HG03520 (cell line): ENCODE measurements at regions not wholly inside any gene's neighbourhood (a gene's known extent, or its start where the extent isn't known, plus 50 kb on each side); places are given as distances from the start of the nearest gene placed in this dataset.

Experiments
- ATAC-seq: cut with Tn5 transposase; IDR thresholded peaks from one replicate; pipeline ENCODE4 v1.9.1; 2021; ENCODE audit warnings: mild to moderate bottlenecking, moderate library complexity; ENCODE audit not compliant: unreplicated experiment

DNA sequence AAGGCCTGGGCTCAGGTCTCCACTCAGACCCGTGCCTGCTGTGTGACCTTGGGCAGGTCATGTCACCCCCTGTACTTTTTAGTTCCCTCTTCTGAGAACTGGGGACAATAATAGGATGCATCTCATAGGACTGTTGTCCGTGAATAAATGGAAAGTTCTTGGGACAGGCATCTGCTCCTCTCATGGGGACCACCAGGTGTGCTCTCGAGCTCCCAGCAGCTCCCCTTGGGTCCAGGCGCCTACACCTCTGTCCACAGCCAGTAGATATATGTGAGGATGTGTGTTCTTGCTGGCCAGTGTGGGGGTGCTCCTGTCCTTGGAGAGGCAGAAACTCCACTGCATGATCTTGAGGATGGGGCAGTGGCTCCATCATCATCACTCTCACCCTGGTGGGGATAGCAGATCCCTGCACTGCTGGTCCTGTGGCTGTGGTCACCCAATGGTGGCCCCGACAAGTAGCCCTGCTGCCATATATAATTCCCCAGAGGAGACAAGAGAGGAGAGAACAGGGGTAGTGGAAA lies 257.6 kb upstream of the TLE3 start:
- ATAC-seq = no peak

DNA sequence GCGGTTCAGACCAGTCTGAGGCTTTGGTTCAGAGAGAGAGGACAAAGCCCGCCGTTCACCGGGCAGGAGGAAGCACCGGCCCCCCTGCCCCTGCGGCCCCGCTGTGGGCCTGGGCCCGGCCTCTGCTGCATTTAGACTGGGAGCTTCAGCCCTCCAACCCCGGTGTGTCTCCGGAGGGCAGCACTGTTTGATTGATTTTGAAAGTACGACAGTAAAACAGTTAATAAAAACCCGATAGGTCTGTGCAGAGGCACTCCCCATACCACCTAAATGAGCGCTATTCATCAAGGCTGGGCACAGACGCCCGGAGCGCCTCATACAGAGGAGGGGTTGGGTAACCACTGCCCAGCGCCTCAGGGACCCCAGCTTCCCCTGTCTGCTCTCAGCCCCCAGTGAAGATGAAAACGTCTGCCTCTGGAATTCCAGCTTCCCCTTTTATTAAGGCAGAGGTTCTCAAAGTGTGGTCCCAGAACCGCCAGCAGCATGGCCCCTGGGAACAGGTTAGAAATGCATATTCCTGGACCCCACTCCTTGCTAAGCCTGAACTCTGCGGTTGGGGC lies 256.7 kb upstream of the TLE3 start:
- no peak for ATAC-seq

DNA sequence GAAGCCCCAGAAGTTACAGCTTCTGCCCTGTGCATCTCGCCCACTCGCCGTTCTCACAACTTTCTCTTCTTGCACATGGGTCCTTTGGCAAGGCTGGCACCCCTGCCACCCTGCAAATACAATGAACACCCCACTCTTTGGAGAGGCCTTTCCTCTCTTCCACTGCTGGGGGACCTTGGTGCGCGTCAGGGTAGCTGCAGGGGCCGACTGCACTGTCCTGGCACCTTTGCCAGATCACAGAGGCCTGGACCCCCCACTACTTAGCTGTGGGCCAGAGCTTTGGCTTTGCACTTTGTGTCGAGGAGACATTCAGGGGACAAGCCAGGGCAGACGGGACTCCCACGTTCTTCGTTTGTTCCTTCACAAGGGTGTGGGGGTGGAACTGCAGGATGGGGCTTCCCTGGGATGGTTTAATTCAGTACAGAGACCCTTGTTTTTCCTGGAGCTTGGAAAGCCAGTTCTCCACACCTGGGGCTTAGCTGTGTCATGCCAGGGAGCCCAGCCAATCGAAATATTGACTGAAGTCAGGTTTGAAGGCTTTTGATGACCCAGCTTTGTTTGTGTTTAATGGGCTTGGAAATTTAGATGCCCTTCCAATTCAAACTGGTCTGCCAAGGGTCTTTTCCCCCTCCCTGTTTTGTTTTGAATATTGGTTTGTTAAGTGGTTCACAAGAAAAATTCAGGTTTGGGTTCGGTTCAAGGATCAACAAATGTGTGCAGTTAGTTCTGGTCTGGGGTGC lies 256.1 kb upstream of the TLE3 start:
- no peak for ATAC-seq

DNA sequence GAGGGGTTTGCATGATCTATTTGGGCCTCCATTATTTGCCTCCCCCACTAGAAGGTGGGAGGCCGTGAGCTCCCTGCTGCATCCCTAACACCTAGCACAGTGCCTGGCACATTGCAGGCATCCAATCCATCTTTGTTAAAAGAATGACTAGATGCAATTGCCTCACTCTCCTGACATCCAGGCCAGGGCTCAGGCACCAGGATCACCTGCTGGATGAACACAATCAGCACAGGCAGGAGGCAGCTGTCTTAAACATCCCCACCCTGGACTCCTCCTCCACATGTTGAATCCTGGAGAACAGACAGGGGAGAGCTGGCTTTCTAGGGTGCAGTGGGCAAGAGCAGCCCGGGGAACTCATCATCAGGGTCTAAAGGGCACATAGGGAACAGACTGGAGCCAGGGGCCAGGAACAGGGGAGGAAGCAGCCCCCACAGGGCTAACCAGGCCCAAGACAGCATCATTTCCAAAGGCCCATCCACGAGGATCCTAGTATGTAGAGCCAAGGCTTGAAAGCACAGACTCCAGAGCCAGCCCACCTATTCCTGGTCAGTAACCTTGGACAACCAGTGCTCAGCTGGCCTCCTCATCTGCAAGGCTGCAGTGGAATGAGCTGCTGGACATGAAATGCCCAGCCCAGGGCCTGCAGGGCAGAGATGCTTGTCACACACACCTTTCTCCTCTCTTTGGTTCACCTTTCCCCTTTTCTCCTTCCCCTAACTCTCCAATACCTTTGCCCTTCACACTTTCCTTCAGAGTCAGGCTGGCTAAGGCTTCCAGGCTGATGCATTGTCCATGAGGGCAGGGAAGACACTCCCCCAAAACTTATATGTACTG lies 254.4 kb upstream of the TLE3 start:
- ATAC-seq = no peak

DNA sequence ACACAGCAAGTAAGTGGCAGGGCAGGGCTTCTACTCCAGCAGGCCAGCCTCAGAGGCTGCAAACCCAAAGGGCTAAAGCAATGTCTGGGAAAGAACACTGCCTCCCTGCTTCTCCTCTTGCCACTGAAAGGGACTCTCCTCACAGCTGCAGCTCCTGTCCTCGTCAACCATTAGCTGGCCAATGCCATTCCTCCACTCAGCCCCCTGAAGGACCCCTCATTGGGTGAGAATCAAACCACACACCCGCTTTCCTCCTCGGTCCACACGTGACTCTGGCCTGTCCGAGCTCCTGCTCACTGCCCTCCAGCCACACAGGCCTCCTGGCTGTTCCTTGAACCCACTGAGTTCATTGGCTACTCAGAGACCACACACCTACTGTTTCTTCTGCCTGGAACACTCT lies 253.7 kb upstream of the TLE3 start:
- ATAC-seq = no peak

DNA sequence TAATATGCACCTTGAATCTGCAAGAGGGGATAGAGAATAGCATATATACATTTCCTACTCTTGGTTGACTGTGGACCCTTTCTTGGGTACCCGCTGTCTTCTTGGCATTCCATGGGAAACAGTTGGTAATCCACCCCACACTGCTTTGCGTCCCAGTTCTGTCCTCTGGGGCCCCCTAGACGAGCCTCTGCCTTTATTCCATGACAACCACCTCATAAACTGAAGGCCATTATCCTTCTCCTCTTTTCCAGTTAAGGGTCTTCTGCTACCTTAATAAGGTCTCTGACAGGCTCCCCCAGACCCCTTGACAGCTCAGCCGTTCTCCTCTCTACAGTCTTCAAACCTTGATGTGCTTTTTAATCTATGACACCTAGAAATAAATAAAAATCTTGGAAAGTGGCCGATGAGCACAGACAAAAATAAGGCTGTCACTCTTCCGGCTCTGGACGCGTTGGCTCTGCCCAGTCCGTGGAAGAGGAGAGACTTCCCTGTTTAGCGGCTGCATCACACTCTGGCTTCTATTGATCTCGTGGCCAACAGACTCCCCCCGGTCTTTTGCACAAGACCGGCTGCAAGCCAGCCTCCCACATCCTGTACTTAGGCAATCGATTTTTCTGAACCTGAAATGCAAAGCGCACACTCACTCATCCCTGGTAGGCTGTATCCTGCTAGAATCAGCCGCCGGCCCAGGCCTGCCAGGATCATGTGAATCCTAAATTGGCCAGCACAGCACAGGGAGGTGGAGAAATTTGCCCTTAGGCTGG lies 251.0 kb upstream of the TLE3 start:
- ATAC-seq = no peak

DNA sequence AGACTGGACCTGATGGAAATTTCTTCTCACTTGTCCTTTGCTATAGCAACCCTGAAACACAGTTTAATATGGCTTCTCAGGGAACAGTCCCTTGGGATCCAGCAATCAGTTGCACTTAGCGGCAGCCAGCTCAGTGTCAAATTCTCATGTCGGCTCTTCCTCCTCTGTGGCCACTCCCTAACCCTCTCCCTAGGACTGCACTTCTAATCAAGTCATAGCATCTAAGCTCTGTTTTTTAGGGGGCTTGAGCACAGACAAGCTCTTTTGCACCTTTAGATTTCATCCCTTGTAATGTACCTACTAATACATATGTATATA lies 250.5 kb upstream of the TLE3 start:
- no peak for ATAC-seq

DNA sequence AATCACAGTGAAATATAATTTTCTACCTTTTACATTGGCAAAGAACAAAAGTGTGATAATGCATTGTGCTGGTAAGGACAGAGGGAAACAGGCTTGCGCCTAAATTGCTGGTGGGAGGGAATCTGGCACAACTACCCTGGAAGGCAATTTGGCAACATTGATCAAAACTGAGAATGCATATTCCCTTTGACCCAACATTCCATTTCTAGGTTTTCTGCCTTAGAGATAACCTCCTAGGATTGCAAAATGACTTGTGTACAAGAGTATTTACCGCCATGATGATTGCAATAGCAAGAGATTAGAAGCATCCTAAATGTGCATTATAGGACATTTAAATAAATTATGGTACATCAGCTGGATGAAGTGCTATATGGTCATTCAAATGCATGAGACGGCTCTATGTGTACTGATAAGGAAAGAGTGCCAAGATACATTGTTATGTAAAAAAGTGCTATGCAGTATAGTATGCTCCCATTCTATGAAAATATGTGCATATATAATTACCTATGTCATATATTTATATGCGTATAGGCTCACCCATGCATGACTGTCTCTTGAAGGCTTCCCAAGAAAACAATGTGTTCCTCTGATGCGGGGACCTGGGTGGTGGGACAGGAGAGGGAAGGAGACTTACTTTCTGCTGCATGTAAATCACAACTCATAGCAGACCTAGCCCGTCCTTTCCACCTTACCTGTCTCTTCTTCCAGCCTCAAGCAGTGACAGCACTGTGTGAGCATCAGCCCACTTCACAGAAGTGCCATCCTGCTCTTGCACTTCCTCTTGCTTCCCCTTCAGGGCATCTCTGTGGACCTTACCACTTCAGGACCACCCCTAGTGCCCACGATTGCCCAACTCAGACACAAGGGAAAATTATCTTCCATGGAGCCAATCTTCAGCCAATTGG lies 249.9 kb upstream of the TLE3 start:
- no peak for ATAC-seq

DNA sequence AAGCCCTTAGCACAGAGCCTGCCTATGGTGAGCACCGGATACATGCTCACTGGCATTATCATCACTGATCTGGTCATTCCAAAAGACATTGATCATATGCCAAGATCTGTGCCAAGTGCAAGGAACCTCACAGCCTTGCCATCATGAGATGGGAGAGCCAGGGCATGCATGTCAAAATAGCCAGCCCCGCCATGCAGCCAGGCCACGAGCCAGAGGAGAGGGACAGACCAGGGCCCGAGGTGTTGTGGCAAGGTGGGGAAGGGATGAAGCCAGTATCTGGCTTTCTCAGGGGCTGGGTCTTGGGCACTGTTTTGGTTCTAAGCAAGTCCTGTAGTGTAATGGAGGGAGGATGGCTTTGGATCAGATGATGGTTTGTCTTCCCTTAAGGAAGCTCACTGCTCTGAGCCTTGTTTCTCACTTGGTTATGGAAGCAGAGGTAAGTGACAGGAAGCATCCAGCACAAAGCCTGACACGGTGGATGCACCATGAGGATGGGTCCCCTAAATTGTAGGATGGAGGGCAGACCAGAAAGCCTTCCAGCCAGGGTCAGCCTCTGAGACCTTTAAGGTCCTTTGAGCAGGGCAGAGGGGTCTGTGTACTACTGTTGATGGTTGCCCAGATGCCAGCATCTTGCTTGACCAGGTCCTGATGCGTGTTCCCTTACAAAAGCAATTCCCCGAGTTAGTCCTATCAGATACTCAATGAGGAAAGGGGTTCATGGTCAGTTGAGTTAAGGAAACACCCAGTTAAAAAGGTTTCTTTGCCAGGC lies 247.7 kb upstream of the TLE3 start:
- no peak for ATAC-seq

DNA sequence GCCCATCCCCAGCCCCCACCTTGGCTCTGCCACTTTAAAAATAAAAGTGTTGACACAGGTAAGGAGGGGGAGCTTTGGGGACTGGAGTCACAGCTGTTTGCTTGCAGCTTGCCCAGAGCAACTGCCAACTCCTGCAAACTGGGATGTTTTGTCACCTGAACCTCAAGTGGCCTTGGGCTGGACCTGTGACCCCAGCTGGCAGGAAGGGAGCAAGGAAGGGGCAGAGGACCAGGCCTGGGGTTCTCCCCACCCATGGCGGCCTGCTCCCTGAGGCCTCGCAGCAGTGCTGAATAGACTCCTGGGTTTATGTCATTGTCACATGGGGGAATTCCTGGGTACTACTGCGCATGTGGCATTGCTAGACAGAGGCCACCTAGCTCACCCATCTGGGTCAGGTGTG lies 246.9 kb upstream of the TLE3 start:
- no peak for ATAC-seq

DNA sequence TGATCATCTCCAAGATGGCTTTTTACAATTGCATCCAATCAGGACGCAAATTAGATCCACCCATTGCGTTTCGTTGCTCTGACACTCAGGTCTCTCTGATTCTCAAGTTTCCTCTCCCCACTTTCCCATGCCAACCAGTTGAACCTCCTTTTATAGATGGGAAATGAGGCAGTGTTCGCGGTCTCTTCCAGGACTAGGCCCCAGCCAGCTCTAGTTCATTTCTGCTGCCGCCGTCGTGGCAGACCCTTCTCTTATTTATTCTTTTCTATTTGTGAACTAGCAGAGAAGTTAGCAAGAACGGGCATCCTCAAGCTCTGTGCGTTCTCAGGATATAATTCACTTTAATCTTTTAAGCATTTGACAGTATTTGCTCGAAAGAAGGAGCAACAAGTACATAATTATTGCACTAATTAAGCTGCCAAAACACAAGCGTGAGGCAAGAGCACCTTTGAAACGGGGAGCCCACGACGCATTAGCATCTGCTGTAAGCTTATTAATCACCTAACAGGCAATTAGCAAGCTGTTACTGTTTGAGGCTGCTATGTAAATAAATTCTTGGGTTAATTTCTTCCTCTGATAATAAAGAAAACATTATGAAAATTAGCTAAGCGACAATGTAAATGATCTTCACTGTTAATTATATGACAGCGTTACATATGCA lies 246.4 kb upstream of the TLE3 start:
- no peak for ATAC-seq

DNA sequence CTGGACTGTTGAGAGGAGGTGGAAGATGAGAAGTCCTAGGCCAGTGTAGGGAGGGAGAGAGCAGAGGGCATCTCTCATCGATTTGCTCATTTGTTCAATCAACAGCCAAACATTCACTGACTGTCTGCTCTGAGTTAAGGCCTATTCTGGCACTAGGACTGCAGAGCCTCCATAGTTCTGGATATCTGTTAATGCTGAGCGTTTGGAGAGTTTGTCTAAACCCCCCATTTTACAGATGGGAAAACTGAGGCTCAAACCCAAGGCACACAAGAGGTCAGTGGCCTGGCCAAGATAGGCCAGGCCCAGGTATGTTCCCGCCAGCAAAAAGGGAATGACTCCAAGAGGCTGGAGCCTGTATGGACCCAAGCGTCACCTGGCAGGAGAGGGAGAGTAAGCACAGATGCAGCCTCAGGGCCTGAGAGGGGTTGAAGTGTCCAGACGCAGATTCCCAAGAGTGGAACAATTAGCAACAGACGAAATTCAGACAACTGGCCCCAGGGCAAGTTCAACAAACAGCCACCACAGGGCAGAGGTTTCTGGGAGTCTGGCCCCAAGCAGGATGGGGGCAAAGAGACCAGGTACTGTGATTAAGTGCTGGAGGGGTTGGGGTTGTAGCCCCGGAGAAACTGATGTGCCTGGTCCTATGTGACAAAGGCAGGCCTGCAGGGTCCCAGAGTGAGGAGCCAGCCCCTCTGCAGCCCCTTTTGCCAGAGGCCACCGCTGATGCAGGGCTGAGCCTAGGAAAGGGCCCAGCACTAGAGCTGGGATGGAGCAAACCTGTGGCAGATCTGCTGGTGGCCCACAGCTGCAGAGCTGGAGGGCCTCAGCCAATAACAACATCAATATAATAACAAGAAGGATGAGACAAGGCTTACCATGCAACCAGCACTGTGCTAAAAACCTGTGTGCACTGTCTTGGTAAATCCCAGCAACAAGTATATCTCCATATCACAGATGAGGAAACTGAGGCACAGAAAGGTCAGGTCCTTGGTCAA lies 245.1 kb upstream of the TLE3 start:
- ATAC-seq = no peak

DNA sequence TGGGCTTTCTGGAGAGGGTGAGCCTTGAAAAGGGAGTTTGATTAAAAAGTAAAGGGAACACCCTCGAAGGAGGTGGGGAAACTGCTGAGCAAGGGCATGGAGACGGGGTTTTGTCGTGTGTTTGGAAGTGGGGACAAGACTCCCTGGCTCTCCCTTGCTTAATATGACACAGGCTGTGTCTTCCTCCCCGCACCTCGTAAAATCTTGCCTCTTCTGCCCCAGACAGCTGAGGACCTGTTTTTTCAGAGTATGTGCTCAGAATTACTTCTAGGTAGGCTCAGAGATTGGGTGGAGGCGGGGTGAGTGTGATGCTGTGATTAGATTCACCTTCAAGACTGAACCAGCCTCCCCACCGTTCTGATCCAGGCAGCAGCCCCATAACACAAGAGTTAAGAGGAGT lies 244.4 kb upstream of the TLE3 start:
- ATAC-seq = no peak

DNA sequence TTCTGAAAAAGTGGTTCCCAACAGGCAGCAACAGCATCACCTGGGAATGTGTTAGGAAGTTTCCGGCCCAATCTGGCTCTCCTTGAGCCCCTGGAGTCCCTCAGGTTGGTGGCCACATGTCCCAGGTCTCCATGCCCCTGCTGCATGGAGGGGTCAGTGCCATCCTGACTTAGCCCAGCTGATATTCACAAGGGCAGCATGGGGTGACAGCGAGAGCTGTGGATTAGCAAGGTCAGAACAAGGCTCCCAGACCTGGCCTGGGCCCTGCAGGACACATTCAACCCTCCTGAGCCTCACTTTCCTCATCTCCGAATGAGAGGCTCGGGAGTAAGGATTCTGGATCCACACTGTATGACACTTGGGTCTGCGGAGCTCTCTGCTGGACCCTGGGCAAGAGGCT lies 243.8 kb upstream of the TLE3 start:
- ATAC-seq = no peak

DNA sequence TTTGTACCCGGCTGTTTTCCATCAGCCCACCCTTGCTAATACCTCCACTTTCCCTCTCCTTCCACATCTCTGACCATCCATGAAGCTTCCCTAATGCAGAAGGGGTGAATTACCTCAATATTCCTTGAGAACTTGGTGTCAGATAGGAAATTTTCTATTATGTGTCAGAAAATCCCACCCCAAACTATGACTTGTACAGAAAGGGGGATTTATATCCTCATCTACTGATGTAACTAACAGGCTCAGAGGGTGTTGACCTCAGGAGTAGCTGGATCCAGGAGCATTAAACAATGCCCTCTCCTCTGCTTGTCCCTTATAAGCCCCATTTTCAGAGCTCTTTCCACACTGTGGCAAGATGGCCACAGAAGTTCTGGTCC lies 242.8 kb upstream of the TLE3 start:
- no peak for ATAC-seq

DNA sequence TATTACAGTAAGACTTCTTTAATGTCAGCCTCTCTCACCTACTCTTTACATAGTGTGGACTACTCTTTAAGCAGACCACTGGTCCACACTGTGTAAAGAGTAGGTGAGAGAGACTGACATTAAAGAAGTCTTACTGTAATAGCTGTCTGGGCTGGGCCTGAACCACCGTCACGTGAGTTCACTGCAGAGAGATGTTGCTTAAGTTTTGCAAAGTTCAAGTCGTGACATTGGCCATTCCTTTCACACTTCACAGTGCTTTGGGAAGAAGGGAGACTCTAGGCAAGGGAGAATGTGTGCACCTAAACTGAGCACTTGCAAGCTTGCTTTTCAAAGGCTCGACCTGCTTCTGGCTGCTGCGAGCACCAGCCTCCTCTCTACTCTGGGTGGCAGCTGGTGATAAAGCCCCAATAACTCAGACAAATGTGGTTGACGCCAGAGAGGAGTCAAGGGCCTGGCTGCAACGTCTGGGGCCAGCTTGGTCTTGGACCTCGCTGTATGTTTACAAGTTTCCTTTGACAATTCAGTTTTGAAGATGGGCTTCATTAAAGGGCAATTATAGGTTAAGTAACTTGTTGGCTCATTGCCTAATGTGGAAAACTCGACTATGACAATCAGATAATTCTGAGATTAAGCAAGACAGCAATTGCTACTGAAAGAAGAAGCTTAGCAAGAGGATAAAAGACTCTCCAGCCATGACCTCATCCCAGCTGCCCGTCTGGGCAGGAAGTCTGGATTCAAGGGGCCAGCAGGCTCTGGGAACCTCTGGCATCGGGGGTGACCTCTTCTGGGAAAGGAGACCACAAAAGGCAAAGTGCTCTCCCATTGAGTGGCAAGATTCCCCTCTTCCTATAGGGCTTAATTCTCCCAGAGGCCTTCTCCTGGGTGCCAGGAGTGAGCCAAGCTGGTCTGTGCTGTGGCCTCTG lies 242.1 kb upstream of the TLE3 start:
- ATAC-seq = no peak
